ENCODE measurements at regions not wholly inside any gene's neighbourhood (a gene's known extent, or its start where the extent isn't known, plus 50 kb on each side); places are given as distances from the start of the nearest gene placed in this dataset.
"Not testable (repeated sequence)": the region's sequence is repeated elsewhere in the genome, so short reads cannot be mapped to it uniquely, and the experiment has no call there.

DNA sequence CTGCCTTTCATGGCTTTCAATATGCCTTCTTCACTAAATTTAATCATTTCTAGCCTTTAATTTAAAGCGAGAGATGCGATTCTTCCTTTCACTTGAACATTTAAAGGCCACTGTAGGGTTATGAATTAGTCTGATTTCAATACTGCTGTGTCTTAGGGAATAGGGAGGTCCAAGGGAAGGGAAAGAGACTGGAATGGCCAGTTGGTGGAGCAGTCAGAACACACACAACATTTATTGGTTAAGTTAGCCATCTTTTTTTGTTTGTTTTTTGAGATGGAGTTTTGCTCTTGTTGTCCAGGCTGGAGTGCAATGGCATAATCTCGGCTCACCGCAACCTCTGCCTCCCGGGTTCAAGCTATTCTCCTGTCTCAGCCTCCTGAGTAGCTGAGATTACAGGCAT is 662.5 kb upstream of the LUZP2 start:
- not testable (repeated sequence) for H3K4me1 ChIP-seq (ENCODE audit: control insufficient read depth, extremely low read depth, insufficient read depth, low read length); H3K4me3 ChIP-seq (replicated peaks in 1 of 4; ENCODE audit: control extremely low read depth in 1 of 4, insufficient read depth in 1 of 4, low read depth in 3 of 4, low read length in 4 of 4); H3K9me3 ChIP-seq (ENCODE audit: control insufficient read depth, insufficient read depth, low read depth, low read length); H4K20me1 ChIP-seq (ENCODE audit: control insufficient read depth, extremely low read depth, insufficient read depth, low read length); H3K27ac ChIP-seq (ENCODE audit: insufficient read depth, low read length); H3K4me2 ChIP-seq (ENCODE audit: extremely low read depth, insufficient read depth, low read length); H2AFZ ChIP-seq (ENCODE audit: low read length); H3K9ac ChIP-seq (ENCODE audit: insufficient read depth, low read length); H3K36me3 ChIP-seq (ENCODE audit: control insufficient read depth, insufficient read depth, low read length); H3K27me3 ChIP-seq (ENCODE audit: control insufficient read depth, insufficient read depth, low read length); H3K79me2 ChIP-seq (ENCODE audit: control insufficient read depth, insufficient read depth, low read length)
- DNase-seq (ENCODE audit: low read depth in 2 of 2), result peak in 1 of 2 donors; percentile 53
- TF ChIP-seq, protein P1, sequence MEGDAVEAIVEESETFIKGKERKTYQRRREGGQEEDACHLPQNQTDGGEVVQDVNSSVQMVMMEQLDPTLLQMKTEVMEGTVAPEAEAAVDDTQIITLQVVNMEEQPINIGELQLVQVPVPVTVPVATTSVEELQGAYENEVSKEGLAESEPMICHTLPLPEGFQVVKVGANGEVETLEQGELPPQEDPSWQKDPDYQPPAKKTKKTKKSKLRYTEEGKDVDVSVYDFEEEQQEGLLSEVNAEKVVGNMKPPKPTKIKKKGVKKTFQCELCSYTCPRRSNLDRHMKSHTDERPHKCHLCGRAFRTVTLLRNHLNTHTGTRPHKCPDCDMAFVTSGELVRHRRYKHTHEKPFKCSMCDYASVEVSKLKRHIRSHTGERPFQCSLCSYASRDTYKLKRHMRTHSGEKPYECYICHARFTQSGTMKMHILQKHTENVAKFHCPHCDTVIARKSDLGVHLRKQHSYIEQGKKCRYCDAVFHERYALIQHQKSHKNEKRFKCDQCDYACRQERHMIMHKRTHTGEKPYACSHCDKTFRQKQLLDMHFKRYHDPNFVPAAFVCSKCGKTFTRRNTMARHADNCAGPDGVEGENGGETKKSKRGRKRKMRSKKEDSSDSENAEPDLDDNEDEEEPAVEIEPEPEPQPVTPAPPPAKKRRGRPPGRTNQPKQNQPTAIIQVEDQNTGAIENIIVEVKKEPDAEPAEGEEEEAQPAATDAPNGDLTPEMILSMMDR (conservative IDR thresholded peaks at IDR 0.05 in 1 of 2, IDR thresholded peaks at IDR 0.05 in 1 of 2; ENCODE audit: low read depth in 1 of 2, low read length in 2 of 2), result peak in 1 of 2 donors; percentile 39

DNA sequence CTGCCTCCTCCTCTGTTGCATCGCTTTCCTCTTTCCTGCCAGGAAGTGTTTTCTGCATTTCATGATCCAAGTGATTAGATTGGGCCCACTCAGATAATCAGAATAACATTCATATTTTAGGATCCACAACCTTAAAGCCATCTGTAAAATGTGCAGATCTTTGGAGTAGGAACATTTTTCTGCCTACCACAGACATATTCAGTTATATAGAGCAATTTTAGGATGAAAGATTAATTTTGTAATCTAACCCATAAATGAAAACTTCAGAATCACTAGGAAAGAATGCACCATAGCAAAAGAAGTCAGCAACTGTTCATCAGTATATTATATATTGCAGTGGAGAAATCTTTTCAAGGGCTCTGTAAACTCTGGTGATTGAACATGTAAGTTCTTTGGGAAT is 659.9 kb upstream of the LUZP2 start:
- Histone ChIP-seq H3K36me3 (ENCODE audit: control insufficient read depth, insufficient read depth, low read length) (no peaks in the 10 kb centered on the region), H4K20me1 (ENCODE audit: control insufficient read depth, extremely low read depth, insufficient read depth, low read length) (no peaks in the 10 kb centered on the region), H3K27me3 (ENCODE audit: control insufficient read depth, insufficient read depth, low read length) (no peaks in the 10 kb centered on the region), H3K4me1 (ENCODE audit: control insufficient read depth, extremely low read depth, insufficient read depth, low read length) (no peaks in the 10 kb centered on the region), H2AFZ (ENCODE audit: low read length) (peak overlapping the region; percentile 8), H3K4me3 (replicated peaks in 1 of 4; ENCODE audit: control extremely low read depth in 1 of 4, insufficient read depth in 1 of 4, low read depth in 3 of 4, low read length in 4 of 4) (no peak overlapping the region), H3K79me2 (ENCODE audit: control insufficient read depth, insufficient read depth, low read length) (no peaks in the 10 kb centered on the region), H3K4me2 (ENCODE audit: extremely low read depth, insufficient read depth, low read length) (no peak overlapping the region), H3K9me3 (ENCODE audit: control insufficient read depth, insufficient read depth, low read depth, low read length) (no peaks in the 10 kb centered on the region), H3K27ac (ENCODE audit: insufficient read depth, low read length) (no peak overlapping the region), H3K9ac (ENCODE audit: insufficient read depth, low read length) (no peak overlapping the region)
- TF ChIP-seq EZH2 (IDR thresholded peaks at IDR 0.05; ENCODE audit: low read length, missing control alignments), result no peak
- TF ChIP-seq, protein P1 (conservative IDR thresholded peaks at IDR 0.05 in 1 of 2, IDR thresholded peaks at IDR 0.05 in 1 of 2; ENCODE audit: low read depth in 1 of 2, low read length in 2 of 2), result no peak
- peak in 1 of 2 donors; percentile 6 for DNase-seq (ENCODE audit: low read depth in 2 of 2)

DNA sequence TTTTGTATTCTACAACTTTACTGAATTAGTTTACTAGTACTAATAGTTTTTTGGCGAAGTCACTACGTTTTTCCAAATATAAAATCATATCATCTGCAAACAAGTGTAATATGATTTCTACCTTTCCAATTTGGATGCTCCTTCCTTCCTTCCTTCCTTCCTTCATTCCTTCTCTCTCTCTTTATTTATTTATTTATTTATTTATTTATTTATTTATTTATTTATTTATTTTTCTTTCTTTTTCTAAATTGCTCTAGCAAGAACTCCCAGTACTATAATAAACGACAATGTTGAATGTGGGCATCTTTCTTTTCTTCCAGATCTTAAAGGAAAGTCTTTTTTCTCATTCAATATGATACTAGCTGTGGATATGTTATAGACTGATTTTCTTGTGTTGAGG is 656.0 kb upstream of the LUZP2 start:
- no peaks in the 10 kb centered on the region for H3K27me3 ChIP-seq (ENCODE audit: control insufficient read depth, insufficient read depth, low read length)
- no peaks in the 10 kb centered on the region for H3K4me1 ChIP-seq (ENCODE audit: control insufficient read depth, extremely low read depth, insufficient read depth, low read length)
- no peak overlapping the region for H3K4me2 ChIP-seq (ENCODE audit: extremely low read depth, insufficient read depth, low read length)
- H3K79me2 ChIP-seq (ENCODE audit: control insufficient read depth, insufficient read depth, low read length), result no peaks in the 10 kb centered on the region
- H3K27ac ChIP-seq (ENCODE audit: insufficient read depth, low read length), result no peak overlapping the region
- TF ChIP-seq, protein P1 (conservative IDR thresholded peaks at IDR 0.05 in 1 of 2, IDR thresholded peaks at IDR 0.05 in 1 of 2; ENCODE audit: low read depth in 1 of 2, low read length in 2 of 2), result no peak
- TF ChIP-seq EZH2 (IDR thresholded peaks at IDR 0.05; ENCODE audit: low read length, missing control alignments), result no peak
- DNase-seq (ENCODE audit: low read depth in 2 of 2), result no peak
- H3K4me3 ChIP-seq (replicated peaks in 1 of 4; ENCODE audit: control extremely low read depth in 1 of 4, insufficient read depth in 1 of 4, low read depth in 3 of 4, low read length in 4 of 4), result no peak overlapping the region
- H3K9ac ChIP-seq (ENCODE audit: insufficient read depth, low read length), result no peak overlapping the region
- H4K20me1 ChIP-seq (ENCODE audit: control insufficient read depth, extremely low read depth, insufficient read depth, low read length), result no peaks in the 10 kb centered on the region
- no peaks in the 10 kb centered on the region for H3K36me3 ChIP-seq (ENCODE audit: control insufficient read depth, insufficient read depth, low read length)
- H3K9me3 ChIP-seq (ENCODE audit: control insufficient read depth, insufficient read depth, low read depth, low read length), result no peaks in the 10 kb centered on the region
- H2AFZ ChIP-seq (ENCODE audit: low read length), result no peak overlapping the region
